HG03520 (cell line): ENCODE measurements at regions not wholly inside any gene's neighbourhood (a gene's known extent, or its start where the extent isn't known, plus 50 kb on each side); places are given as distances from the start of the nearest gene placed in this dataset.
"Not testable (repeated sequence)": the region's sequence is repeated elsewhere in the genome, so short reads cannot be mapped to it uniquely, and the experiment has no call there.

ENCODE experiments used
- ATAC-seq: cut with Tn5 transposase; IDR thresholded peaks from one replicate; pipeline ENCODE4 v1.9.1; 2021; ENCODE audit warnings: mild to moderate bottlenecking, moderate library complexity; ENCODE audit not compliant: unreplicated experiment

DNA sequence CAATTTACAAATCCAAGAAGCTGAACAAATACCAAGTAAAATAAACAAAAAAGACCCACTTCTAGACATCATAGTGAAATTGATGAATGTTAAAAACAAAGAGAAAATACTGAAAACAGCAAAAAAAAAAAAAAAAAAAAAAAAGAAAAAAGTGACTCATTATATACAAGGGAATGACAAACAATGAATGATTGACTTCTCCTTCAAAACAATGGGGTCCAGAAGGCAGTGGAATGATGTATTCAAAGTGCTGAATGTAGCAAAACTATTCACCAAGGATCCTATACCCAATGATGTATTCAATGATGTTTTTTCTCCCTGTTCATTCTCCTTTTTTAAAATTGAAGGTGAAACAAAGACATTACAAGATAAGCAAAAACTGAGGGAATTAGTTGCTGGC, 650.0 kb downstream of the UTRN start:
- no peak for ATAC-seq

DNA sequence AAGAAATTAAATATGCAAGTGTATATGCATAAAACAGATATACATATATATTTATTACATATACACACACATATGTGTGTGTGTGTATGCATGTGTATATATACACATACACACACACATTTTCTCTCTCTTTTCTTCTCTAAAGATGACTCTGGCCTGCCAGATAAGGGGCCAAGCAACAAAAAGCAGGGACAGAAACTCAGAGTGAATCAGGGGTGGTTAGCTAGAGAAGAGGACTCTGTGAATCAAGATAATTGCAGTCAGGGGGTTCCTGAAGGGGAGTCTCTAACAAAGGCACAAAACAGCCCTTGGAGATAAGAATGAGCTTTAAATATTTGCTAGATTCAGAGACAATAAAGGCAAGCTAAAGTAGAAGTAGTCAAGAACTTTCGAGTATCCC, 650.5 kb downstream of the UTRN start:
- no peak for ATAC-seq

DNA sequence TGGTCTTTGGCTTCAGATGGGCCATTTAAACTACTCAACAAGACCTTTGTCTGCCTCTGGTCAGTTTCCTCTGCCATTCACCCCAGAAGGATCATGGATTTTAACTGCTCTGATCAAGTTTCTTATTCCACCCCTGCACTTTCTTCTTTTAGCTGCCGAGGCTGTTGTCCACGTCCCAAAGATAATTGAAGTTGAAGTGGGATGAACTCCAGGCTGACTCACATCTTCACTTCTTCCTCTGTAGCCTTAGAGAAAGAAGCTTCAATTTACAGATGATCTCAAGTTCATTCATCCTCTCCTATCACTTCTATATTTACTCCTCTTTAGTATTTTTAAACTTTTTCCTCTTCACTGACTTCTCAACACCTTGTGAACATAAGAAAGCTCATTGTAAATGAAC, 651.6 kb downstream of the UTRN start:
- ATAC-seq, result no peak

DNA sequence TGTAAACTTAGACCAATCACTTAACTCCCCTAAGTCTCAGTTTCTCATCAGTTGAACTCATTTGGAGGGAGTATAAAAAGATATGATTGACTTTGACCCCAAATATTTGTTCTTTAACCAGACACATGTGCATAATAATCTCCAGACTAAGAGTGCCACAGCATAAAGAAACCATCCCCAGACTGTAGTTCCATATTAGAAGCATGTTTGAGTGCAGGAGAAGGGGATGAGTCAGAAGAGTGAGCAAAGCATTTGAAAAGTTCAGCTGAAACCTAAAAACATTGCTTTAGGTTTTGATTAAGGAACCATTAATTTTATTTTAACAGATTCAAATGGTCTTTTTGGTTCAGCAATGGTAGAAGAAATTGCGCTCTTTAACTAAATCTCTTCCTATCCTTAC, 654.8 kb downstream of the UTRN start:
- no peak for ATAC-seq

DNA sequence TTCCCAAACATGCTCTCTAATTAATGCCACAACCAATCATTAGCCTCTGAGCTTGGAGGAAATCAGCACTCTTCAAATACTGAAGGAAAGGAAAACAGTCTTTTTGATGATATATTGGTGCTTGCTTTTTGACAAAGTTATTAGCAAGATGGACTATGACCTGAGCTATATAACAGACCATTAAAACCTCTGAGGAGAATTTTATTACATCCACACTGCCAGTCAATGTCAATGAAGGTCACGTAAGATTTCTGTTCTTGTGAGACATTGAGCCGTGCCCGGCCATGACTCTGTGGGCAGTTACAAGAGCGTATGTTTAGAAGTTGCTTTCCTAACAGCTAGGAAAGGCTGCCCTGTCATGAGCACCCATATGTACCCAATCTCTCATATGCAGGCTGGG, 659.0 kb downstream of the UTRN start:
- no peak for ATAC-seq

DNA sequence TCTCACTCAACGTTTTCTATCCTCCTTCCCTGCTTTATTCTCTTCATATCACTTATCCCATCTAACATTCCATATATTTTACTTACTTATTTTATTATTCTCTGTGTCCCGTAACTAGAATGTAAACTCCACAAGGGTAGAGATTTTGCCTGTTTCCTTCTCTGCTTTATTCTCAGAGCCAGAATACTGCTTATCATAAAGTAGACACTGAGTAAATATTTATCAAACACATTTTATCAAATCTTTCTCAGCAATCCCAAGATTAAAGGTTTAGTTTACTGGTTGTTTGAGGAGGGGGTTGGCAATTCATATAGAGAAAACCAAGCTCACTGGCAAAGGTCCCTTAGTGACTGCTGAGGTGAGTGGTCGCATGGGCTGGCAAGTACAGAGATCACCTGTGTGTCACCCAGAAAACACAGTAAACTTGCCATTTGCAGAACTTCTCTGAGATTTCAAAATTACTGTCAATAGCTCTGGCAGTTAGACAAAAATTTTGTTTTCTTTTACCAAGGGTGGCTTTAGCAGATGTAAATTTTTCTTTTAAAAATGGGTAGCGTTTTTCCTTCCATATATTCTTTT, 662.4 kb downstream of the UTRN start:
- ATAC-seq, result no peak

DNA sequence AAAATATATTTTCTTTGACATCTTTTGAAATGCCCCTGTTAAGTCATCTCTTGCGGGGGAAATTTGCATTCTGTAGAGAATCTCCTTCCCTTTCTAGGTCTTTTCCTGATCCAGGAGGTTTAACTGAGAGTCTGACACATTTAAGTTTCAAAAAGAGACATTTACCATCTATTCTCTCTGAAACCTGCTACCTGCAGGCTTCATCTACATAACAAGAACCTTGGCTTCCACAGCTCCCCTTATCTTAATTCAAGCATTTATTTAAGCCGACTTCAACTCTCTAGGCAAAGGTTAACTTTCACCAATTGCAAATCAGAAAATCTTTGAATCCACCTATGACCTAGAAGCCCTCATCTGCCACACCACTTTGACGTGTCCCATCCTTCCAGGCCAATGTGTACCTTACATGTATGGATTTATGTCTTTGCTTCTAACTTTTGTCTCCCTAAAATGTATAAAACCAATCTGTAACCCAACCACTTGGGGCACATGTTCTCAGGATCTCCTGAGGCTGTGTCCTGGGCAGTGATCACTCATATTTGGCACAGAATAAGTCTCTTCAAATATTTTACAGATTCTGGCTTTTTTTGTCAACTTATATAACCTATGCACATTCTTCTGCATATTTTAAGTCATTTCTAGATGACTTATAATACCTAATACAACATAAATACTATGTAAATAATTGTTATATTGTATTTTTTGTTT, 666.7 kb downstream of the UTRN start:
- no peak for ATAC-seq

DNA sequence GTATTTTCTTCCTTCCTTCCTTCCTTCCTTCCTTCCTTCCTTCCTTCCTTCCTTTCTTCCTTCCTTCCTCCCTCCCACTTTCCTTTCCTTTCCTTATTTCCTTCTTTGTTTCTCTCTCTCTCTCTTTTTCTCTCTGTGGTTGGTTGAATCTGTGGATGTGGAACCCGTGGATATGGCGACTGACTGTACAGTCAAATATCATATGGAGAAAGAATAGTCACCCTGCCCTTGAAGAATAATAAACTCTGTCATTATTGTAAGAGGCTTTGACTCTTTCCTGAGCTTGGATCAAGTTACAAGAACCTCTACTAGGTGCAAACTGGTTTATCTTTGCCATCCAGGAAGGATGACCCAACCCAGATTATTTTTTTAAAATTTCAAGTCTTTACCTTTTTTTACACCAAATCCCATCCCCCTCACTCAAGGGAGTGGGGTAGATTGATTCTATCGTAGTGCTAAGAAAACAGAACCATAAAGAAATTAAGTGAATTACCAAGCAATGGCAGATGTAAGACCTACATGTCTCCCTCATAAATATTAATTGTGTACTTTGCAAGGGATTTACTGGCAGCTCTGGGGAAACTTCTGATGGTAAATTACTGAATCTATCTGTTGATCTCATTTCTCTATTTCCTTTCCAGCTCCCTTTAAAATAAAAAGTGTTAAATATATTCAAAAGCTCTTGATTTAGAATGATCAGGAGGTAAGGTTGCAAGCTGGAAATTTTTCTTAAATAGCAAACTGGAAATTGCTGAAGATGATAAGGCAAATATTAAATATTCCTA, 667.5 kb downstream of the UTRN start:
- ATAC-seq, result no peak

DNA sequence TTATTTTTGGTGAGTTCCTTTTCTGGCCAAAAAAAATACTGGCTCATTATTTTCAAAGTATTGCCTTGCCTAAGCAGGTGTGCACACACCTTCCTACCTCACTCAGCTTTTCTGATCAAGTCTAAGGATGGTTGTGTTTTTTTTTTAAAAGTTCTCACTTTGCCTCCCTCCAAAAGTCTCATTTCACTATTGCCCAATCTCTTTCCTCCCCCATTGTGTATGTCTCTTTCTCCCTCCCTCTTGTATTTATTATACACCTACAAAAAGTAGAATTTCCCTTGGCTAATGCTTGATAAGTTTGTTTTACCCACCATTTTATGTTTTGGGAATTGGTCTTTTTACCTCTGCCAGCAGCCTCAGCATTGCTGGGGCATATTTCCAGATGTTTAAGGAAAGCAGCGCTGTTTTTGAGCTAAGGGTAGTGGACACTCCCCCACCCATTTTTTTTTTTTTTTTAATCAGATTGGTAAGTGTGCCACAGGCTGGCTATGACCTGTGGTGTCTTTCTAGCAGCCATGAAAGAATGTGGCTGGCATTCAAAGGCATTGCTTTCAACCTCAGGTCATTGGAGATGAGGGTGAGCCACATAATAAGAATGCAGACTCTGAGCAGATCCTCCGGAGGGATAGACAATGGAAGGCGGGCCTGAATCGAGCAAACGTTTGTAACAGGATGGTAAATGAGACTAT, 668.6 kb downstream of the UTRN start:
- no peak for ATAC-seq

DNA sequence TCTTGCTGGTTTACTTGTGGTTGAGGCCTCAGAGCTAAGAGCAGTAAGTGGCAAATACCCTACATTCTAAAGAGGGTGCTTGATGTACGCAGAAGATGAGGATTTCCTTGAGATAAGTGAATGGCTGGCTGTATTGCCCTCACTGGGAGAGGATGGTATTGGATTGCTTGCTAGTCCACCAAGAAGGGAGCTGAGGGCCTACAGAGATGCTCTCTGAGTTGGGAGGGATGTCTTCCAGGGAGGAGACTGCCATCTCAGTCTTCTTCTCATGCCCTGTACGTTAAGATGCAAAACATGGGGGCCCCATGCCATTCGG, 669.1 kb downstream of the UTRN start:
- ATAC-seq, result no peak

DNA sequence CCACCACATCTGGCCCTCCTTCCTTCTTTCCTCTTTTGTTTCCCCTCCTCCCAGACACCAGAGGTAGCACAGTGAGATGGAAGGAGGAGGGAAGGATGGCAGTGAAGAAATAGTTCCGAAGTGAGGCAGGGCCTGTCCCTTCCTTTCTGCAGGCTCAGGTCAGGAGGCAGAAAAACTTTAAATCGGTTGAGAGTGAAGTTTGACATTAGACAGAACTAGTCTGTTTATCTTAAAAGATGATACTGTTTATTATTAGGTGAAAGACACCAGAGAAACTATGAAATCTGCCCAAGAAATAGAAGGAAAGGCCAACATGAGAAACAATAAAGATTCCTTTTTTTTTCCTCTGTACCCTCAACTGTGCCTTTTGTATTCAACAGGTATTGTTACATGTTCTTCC, 670.3 kb downstream of the UTRN start:
- no peak for ATAC-seq

DNA sequence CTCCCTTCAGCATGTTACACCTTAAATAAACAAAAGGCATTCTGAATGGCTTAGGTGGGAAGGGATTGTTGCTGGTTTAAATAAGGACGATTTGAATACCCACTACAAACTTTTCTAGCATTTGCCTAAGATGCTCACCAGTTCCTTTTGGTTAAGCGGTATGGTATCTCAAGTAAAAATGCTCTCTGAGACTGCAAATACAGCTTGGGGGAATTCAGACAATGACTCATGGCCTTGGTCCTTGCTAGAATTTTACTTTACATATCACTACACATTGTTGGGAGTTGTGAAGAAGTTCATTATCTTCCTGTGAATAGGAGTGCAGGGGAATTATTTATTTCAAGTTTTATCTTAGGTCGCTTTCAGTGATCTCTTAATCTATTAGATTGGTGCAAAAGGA, 670.7 kb downstream of the UTRN start:
- ATAC-seq, result no peak

DNA sequence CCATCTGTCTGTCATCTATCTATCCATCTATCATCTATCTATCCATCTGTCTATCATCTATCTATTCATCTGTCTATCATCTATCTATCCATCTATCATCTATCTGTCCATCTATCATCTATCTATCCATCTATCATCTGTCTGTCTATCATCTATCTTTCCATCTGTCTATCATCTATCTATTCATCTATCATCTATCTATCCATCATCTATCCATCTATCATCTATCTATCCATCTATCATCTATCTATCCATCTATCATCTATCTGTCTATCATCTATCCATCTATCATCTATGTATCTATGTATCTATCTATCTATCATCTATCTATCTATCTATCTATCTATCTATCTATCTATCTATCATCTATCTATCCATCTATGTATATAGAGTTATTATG, 671.6 kb downstream of the UTRN start:
- not testable (repeated sequence) for ATAC-seq

DNA sequence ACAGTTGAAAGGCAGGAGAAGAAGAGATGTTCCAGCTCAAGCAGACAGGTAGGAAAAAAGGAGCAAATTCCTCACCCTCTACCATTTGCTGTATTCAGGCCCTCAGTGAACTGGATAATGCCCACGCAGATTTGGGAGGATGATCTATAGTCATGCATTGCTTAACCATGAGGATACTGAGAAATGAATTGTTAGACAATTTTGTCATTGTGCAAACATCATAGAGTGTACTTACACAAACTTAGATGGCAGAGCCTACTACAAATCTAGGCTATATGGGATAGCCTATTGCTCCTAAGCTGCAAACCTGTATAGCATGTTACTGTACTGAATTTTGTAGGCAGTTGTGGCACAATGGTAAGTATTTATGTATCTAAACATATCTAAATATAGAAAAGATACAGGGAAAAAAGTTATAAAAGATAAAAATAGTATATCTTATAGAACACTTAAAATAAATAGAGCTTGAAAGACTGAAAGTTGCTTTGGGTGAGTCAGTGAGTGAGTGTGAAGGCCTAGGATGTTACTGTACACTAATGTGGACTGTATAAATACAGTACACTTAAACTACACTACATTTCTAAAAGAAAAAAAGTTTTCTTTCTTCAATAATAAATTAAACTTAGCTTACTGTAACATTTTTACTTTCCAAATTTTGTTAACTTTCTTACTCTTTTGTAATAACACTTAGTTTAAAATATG, 672.3 kb downstream of the UTRN start:
- no peak for ATAC-seq

DNA sequence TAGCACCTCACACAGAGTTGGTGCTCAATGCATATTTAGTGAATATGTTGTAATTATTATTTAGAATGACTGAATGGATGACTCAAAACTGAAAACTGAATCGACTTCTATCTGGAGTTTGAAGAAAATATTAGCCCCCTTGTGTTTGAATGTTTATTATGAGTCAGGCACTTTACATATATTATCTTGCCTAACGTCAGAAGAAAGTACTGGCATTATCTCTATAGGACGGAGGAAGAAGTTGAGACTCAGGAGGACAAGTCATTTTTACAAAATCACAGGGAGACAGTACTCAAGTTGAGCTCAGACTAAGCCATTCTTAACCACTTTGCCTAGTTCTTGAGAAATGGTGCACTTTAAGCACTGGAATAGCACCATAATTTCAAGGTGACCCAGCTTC, 684.0 kb downstream of the UTRN start:
- no peak for ATAC-seq

DNA sequence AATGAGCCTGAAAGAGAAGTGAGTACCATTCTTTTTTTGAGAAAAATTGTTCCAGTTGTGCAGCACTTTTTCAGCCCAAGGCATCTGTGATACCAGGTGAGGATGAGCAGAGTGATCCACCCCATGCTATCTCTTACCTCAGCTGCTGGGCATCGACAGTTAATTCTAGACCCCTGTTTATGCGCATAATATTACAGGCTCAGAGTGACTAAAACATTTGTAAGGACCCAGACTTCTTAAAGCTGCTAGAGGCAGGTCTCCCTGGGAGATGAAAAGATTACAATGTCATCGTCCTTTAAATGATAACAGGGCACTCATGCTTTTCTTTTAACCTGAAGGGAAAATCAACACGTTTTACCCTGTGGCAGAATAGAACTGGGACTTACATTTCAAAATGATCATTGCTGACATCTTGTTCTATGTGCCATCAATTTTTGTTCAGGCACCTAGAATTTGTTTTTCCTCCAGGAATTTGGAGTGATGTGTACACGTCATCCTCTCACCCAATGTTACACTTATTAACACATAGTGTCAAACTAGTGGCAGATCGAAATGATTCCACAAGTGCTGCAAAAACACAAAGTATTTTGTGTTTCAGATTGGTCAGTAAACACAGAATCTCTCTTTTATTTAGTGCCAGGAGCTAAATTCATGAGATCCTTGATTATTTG, 684.6 kb downstream of the UTRN start:
- ATAC-seq, result no peak

DNA sequence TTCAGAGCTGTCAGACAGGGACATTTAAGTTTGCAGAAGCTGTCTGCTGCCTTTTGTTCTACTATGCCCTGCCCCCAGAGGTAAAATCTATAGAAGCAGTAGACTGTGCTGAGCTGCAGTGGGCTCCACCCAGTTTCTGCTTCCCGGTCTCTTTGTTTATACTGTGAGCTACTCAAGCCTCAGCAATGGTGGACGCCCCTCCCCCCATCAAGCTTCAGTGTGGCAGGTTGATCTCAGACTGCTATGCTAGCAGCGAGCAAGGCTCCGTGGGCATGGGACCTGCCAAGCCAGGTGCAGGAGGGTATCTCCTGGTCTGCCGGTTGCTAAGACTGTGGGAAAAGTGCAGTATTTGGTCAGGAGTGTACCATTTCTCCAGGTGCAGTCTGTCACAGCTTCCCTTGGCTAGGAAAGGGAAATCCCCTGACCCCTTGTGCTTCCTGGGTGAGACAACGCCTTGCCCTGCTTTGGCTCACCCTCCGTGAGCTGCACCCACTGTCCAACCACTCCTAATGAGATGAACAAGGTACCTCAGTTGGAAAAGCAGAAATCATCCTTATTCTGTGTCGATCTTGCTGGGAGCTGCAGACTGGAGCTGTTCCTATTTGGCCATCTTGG, 692.2 kb downstream of the UTRN start:
- not testable (repeated sequence) for ATAC-seq

DNA sequence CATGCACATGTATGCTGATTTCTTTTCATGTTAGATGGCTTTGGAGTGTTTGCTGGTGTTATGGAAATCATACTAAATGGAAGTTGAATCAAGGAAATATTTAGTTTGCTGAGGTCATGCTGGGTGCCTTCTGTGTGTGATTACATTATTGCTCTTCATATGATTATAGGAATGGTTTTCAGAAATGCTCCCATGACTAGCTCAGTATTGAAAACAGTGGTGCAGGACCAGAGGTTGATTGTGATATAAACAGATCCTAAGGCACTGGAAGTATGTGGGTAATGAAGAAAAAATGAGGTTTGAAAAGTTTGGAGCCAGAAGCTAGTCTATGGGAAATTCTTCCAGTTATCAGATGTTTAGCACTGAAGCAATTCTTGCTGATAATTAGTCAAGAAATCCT, 693.1 kb downstream of the UTRN start:
- ATAC-seq, result no peak

DNA sequence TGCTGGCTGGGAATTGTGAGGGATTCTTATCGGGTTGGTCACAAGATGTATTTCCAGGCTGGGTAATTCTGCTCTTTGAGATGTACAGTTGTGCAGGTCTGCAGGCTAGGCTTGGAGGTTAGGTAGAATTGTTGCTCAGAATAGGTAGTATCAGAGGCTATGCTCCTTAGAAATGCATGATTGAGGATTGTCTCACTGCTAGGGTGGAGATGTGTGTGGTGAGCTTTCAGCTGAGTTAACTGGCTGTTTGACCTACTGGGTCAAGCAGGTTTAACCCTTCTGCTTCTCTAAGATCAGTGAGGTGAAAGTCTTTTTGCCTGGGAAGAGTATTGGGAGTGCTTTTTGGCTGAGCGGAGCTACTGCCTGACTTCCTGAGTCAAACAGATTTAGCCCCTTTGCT, 701.1 kb downstream of the UTRN start:
- no peak for ATAC-seq
